SK-N-SH (cell line): ENCODE measurements at regions not wholly inside any gene's neighbourhood (a gene's known extent, or its start where the extent isn't known, plus 50 kb on each side); places are given as distances from the start of the nearest gene placed in this dataset.

Experiments
- CTCF ChIP-seq: fragments of 200-600 bp; sonication (generic); IDR thresholded peaks from 2 replicates; pipeline ENCODE4 v1.6.1; 2017; ENCODE audit warnings: antibody characterized with exemption, mild to moderate bottlenecking, moderate library complexity
- EP300 ChIP-seq, 2 experiments: IDR thresholded peaks; 2 replicates each; pipeline versions ENCODE4 v1.4.0 to v1.6.1; 2012; ENCODE audit warnings: borderline replicate concordance in 1 of 2, low read depth in 1 of 2, low read length in 1 of 2
- TAF1 ChIP-seq: IDR thresholded peaks from 2 replicates; pipeline ENCODE4 v1.6.1; 2012; ENCODE audit warnings: low read depth, mild to moderate bottlenecking, low read length, moderate library complexity, borderline replicate concordance
- YY1 ChIP-seq: IDR thresholded peaks from 2 replicates; pipeline ENCODE4 v1.4.0; 2012; ENCODE audit warnings: low read depth, mild to moderate bottlenecking

GRCh38 chr6:165086814-165087213 lies 222.6 kb downstream of the C6orf118 start:
- TF ChIP-seq EP300 (IDR thresholded peaks at IDR 0.05; ENCODE audit: borderline replicate concordance in 1 of 2, low read depth in 1 of 2, low read length in 1 of 2) (no peak), TAF1 (no peak), CTCF (no peak), YY1 (no peak)
